HL-60 (cell line): ENCODE measurements at regions not wholly inside any gene's neighbourhood (a gene's known extent, or its start where the extent isn't known, plus 50 kb on each side); places are given as distances from the start of the nearest gene placed in this dataset.

ENCODE experiments used
- POLR2AphosphoS5 ChIP-seq: IDR thresholded peaks from 2 replicates; pipeline ENCODE4 v1.6.1; 2012; ENCODE audit warnings: low read depth
- SPI1 ChIP-seq: IDR thresholded peaks from 2 replicates; pipeline ENCODE4 v1.6.1; 2012; ENCODE audit warnings: low read depth, mild to moderate bottlenecking, borderline replicate concordance
- TF ChIP-seq, protein P1 (sequence below): IDR thresholded peaks from 2 replicates; pipeline ENCODE4 v1.6.1; 2012; ENCODE audit warnings: low read depth; ENCODE audit not compliant: insufficient replicate concordance
- TF ChIP-seq, protein P2 (sequence below): IDR thresholded peaks from one replicate; pipeline ENCODE4 v1.5.1; 2011; ENCODE audit warnings: low read length, control low read depth, inconsistent platforms; ENCODE audit not compliant: insufficient read depth

DNA sequence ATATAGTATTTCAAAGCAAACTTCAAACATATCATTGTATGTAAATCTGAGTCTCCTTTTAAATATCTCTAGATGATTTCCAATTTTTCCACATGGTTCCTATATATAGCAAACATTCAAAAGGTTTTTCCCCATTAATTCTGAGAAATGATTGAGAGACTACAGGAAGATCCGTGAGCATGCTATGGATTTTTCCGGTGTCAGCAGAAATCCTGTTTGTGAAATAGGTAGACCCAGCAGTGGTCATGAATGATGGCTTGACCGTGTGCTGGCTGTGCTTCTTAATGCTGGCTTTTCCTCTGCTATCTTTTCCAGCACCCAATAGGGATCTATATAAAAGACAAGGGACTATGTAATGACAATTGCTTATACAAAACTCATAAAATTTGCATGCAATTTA is 485.3 kb downstream of the PSAT1 start:
- TF ChIP-seq, protein P1, sequence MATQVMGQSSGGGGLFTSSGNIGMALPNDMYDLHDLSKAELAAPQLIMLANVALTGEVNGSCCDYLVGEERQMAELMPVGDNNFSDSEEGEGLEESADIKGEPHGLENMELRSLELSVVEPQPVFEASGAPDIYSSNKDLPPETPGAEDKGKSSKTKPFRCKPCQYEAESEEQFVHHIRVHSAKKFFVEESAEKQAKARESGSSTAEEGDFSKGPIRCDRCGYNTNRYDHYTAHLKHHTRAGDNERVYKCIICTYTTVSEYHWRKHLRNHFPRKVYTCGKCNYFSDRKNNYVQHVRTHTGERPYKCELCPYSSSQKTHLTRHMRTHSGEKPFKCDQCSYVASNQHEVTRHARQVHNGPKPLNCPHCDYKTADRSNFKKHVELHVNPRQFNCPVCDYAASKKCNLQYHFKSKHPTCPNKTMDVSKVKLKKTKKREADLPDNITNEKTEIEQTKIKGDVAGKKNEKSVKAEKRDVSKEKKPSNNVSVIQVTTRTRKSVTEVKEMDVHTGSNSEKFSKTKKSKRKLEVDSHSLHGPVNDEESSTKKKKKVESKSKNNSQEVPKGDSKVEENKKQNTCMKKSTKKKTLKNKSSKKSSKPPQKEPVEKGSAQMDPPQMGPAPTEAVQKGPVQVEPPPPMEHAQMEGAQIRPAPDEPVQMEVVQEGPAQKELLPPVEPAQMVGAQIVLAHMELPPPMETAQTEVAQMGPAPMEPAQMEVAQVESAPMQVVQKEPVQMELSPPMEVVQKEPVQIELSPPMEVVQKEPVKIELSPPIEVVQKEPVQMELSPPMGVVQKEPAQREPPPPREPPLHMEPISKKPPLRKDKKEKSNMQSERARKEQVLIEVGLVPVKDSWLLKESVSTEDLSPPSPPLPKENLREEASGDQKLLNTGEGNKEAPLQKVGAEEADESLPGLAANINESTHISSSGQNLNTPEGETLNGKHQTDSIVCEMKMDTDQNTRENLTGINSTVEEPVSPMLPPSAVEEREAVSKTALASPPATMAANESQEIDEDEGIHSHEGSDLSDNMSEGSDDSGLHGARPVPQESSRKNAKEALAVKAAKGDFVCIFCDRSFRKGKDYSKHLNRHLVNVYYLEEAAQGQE, result no peak
- TF ChIP-seq, protein P2, sequence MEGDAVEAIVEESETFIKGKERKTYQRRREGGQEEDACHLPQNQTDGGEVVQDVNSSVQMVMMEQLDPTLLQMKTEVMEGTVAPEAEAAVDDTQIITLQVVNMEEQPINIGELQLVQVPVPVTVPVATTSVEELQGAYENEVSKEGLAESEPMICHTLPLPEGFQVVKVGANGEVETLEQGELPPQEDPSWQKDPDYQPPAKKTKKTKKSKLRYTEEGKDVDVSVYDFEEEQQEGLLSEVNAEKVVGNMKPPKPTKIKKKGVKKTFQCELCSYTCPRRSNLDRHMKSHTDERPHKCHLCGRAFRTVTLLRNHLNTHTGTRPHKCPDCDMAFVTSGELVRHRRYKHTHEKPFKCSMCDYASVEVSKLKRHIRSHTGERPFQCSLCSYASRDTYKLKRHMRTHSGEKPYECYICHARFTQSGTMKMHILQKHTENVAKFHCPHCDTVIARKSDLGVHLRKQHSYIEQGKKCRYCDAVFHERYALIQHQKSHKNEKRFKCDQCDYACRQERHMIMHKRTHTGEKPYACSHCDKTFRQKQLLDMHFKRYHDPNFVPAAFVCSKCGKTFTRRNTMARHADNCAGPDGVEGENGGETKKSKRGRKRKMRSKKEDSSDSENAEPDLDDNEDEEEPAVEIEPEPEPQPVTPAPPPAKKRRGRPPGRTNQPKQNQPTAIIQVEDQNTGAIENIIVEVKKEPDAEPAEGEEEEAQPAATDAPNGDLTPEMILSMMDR, result no peak
- TF ChIP-seq POLR2AphosphoS5 (no peak), SPI1 (no peak)
